ENCODE measurements at regions not wholly inside any gene's neighbourhood (a gene's known extent, or its start where the extent isn't known, plus 50 kb on each side); places are given as distances from the start of the nearest gene placed in this dataset.

DNA sequence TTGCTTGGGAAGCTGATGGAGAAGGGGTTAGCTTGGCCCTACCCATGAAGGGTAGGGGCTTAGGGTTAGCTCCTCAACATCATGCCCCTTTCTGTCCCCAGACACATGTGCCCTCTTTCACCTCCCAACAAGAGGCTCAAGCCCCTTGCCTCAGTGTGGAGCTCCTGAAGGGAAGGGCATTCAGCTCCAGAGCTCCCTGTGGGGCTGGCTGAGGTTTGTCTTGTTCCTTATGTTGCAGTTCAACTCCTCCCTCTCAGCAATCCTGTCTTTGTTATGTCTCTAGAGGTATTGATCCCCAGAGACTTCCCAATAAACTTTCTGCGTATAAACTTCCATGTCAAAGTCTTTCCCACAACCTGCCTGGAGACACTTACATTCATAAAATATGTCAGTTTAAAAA lies 252.2 kb upstream of the SP4 start:
- TF ChIP-seq CREB1 (IDR thresholded peaks at IDR 0.05; ENCODE audit: low read depth): no peak
- no peak for TF ChIP-seq YY1 (IDR thresholded peaks at IDR 0.05; ENCODE audit: low read depth)
- TF ChIP-seq ZBTB7A (IDR thresholded peaks at IDR 0.05; ENCODE audit: low read depth): no peak

DNA sequence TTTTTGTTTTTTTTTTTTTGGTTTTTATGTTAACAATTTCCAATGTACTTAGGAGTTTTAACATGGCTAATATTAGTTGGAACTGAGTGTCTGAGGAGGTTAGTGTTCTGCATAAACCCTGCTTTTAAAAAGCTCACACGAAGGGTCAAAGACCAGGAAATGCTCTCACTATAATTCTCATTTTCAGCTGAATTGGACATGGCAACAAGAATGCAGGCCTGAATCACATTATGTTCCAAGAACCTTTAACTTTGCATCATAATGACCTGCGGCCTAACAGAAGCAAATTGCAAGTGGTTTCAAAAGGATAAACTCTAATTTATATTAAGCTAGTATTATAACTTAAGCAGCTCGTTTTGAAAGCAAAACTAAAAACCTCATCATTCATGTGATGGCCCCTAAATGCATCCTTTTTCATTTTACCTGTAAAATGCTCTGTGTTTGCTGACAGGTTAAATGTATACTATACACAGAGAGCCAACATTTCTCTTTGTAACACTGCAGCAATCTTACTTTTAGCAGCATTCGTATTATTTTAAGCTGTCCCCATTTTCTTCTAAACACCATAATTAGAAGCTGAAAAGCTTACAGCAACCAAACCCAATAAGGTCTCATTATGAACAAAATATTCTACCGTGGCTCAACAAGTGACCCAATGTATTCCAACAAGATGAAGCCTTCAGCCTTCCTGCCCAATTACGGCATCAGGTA lies 242.8 kb upstream of the SP4 start:
- TF ChIP-seq TAF1 (IDR thresholded peaks at IDR 0.05; ENCODE audit: low read depth): no peak
- TF ChIP-seq CEBPB (IDR thresholded peaks at IDR 0.05): no peak
- no peak for TF ChIP-seq NFIC (IDR thresholded peaks at IDR 0.05)
- no peak for TF ChIP-seq EGR1 (IDR thresholded peaks at IDR 0.05)
- TF ChIP-seq USF1 (IDR thresholded peaks at IDR 0.05): no peak
- TF ChIP-seq RAD21 (IDR thresholded peaks at IDR 0.05; ENCODE audit: low read depth): no peak
- no peak for TF ChIP-seq TCF12 (IDR thresholded peaks at IDR 0.05; ENCODE audit: low read depth)
- TF ChIP-seq ZBTB7A (IDR thresholded peaks at IDR 0.05; ENCODE audit: low read depth): no peak
- TF ChIP-seq TEAD4 (IDR thresholded peaks at IDR 0.05): no peak
- TF ChIP-seq EP300 (IDR thresholded peaks at IDR 0.05; ENCODE audit: borderline replicate concordance): no peak
- no peak for TF ChIP-seq YY1 (IDR thresholded peaks at IDR 0.05; ENCODE audit: low read depth)
- TF ChIP-seq CREB1 (IDR thresholded peaks at IDR 0.05; ENCODE audit: low read depth): no peak
- TF ChIP-seq, protein P1, sequence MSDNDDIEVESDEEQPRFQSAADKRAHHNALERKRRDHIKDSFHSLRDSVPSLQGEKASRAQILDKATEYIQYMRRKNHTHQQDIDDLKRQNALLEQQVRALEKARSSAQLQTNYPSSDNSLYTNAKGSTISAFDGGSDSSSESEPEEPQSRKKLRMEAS (IDR thresholded peaks at IDR 0.05): no peak
- TF ChIP-seq, protein P2, sequence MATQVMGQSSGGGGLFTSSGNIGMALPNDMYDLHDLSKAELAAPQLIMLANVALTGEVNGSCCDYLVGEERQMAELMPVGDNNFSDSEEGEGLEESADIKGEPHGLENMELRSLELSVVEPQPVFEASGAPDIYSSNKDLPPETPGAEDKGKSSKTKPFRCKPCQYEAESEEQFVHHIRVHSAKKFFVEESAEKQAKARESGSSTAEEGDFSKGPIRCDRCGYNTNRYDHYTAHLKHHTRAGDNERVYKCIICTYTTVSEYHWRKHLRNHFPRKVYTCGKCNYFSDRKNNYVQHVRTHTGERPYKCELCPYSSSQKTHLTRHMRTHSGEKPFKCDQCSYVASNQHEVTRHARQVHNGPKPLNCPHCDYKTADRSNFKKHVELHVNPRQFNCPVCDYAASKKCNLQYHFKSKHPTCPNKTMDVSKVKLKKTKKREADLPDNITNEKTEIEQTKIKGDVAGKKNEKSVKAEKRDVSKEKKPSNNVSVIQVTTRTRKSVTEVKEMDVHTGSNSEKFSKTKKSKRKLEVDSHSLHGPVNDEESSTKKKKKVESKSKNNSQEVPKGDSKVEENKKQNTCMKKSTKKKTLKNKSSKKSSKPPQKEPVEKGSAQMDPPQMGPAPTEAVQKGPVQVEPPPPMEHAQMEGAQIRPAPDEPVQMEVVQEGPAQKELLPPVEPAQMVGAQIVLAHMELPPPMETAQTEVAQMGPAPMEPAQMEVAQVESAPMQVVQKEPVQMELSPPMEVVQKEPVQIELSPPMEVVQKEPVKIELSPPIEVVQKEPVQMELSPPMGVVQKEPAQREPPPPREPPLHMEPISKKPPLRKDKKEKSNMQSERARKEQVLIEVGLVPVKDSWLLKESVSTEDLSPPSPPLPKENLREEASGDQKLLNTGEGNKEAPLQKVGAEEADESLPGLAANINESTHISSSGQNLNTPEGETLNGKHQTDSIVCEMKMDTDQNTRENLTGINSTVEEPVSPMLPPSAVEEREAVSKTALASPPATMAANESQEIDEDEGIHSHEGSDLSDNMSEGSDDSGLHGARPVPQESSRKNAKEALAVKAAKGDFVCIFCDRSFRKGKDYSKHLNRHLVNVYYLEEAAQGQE (IDR thresholded peaks at IDR 0.05; ENCODE audit: low read depth): no peak
- no peak for TF ChIP-seq FOXM1 (IDR thresholded peaks at IDR 0.05; ENCODE audit: borderline replicate concordance, low read depth)

DNA sequence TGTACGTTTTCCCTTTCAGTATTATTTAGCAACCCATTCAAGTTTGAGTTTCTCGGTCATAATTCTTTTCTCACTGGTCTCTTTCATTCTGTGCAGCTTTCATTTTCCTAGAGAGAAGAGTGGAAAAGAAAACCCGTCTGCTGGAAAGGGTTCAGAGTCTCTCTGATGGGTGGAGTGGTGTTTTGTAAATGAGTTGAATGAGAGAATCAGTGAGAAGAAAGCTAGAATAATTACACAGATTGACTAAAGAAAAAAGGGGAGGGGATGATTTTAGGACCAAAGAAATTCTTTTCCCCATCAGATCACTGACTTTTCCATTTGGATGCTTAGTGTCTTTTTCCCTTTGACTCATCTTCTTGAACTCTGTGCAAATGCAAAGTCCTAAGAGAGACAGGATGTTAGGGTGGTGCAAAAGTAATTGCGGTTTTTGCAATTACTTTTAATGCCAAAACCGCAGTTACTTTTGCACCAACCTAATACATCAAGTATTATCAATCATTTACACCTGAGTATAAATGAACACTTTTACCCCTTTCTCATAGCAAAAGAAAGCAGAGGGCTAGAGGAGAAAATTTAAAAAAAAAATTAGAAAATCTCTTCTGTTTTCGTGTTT lies 242.1 kb upstream of the SP4 start:
- TF ChIP-seq FOXM1 (IDR thresholded peaks at IDR 0.05; ENCODE audit: borderline replicate concordance, low read depth): no peak
- TF ChIP-seq EP300 (IDR thresholded peaks at IDR 0.05; ENCODE audit: borderline replicate concordance): no peak
- no peak for TF ChIP-seq USF1 (IDR thresholded peaks at IDR 0.05)
- no peak for TF ChIP-seq NFIC (IDR thresholded peaks at IDR 0.05)
- TF ChIP-seq, protein P2 (IDR thresholded peaks at IDR 0.05; ENCODE audit: low read depth): no peak
- TF ChIP-seq EGR1 (IDR thresholded peaks at IDR 0.05): no peak
- TF ChIP-seq TCF12 (IDR thresholded peaks at IDR 0.05; ENCODE audit: low read depth): no peak
- TF ChIP-seq YY1 (IDR thresholded peaks at IDR 0.05; ENCODE audit: low read depth): no peak
- no peak for TF ChIP-seq TEAD4 (IDR thresholded peaks at IDR 0.05)

DNA sequence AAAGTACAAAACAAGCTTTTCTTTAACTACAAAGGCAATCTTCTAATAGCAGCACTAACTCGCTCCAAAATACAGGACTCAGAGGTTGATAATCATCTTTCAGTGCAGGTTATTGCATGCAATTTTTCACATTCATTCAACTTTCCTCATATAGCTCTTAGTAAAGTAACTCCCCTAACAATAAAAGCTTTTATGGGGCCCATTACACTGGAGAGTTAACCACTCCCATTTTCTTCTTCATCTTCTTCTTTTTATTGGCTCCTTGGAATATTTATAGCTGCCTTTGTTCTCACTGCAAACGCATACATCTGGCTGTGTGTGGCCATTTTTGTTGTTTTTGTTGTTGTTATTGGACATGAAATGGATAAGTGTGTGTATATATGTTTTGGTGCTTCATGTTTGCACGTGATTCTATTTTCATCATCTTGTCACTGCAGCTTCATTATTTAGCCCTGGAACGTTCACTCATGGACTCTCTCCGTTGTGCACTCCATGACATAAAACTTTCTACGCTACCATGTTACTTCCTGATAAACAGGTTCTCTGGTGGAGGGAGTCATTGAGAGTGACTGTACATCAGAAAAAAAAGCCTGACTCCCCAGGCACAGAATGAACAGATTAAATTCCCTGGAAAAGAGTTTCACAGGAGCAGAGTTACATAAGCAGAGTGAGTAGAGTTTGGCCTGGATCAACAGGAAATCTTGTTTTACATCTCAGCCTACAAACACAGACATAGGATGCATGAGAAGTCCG lies 236.4 kb upstream of the SP4 start:
- no peak for TF ChIP-seq NFIC (IDR thresholded peaks at IDR 0.05)

DNA sequence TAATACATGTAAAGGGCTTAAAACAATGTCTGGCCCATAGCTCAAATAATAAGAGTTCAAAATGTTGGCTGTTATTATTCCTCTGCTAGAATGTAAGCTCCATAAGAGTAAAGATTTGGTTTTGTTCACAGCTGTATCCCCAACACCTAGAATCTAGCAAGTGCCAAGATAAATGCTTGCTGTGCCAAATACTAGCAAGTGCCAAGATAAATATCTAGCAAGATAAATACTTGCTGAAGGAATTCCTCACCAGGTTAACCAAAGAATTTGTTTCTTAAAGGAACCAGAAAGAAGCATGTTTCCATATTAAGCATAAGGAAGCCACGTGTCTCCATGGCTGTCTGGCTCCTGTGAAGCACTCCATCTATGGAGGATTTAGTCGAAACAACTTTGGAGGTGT lies 235.2 kb upstream of the SP4 start:
- no peak for TF ChIP-seq RAD21 (IDR thresholded peaks at IDR 0.05; ENCODE audit: low read depth)
- peak; percentile 79 for TF ChIP-seq NFIC (IDR thresholded peaks at IDR 0.05)

GRCh38 chr7:21193895-21194294 lies 234.0 kb upstream of the SP4 start:
- TF ChIP-seq, protein P2 (IDR thresholded peaks at IDR 0.05; ENCODE audit: low read depth): no peak
- no peak for TF ChIP-seq EGR1 (IDR thresholded peaks at IDR 0.05)
